Stimulated activated CD4-positive, alpha-beta T cell treated with anti-CD3 and anti-CD28 coated beads, TNF-alpha, amount 100 ng/mL, for 24 hours (primary cell): ENCODE measurements at regions not wholly inside any gene's neighbourhood (a gene's known extent, or its start where the extent isn't known, plus 50 kb on each side); places are given as distances from the start of the nearest gene placed in this dataset.

Source experiments
- DNase-seq, 3 experiments: peaks; one replicate each; pipeline ENCODE4 v3.0.0-alpha.2; 2020; ENCODE audit warnings: low read depth in 3 of 3

- no peak for DNase-seq
Observed at GRCh38 chr10:71123023-71123422, 89.3 kb upstream of the UNC5B start.

DNA sequence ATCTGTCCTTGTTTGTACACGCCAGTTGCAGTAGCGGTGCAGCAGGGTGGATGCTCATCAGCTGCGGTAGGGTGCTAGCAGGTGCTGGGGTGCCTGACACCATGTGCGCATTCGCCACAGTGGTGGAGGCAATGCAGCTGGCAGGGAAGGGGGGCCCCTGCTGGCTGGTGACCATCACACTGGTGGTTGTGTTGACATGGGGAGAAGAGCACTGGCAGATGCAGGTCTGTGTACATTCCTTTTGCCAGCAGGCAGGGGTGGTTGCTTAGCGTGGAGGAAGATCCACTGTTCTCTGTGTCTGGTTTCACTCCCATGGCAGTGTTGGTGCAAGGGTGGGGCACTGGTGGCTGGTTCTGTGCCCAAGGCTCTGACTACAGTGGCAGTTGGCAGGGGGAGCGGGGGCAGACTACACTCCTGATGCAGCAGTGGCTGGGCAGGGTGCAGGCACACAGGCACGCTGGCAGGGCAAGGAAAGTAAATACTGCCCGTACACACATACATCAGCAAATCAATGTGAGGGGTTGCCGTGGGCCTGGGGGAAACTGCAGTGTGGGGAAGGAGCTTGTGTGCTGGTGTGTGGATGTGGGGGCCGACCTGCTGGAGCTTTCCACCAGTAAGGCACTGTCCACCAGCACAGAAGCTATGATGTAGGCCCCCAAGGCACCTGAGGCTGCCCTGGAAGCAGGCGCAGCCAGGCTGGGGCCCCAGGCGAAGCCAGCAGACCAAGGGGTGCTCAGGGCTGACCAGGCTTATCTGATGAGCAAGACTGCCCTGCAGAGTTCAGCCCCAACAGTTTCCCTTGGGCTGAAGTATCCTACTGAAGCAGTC is 87.2 kb upstream of the UNC5B start:
- no peak for DNase-seq

DNA sequence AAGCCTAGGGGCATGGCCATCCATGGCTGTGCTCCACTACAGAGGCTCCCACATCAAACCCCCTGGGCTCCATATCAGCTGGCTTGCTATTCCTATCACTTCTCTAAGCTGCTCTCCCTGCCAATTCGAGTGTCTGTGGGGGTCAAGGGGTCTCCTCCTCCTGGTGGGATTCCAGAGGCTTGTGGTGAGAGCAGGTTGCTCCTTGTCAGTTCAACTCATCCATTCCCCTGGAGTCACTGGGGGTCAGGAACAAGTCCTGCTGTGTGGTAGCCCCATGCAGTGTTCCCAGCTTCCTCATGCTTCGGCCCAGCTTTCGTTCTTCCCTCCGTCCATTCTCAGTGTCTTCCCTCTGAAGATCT is 86.6 kb upstream of the UNC5B start:
- no peak for DNase-seq

GRCh38 chr10:71126432-71126831 is 85.9 kb upstream of the UNC5B start:
- no peak for DNase-seq

- no peak for DNase-seq
Observed at GRCh38 chr10:71127104-71127503, 85.3 kb upstream of the UNC5B start.

DNA sequence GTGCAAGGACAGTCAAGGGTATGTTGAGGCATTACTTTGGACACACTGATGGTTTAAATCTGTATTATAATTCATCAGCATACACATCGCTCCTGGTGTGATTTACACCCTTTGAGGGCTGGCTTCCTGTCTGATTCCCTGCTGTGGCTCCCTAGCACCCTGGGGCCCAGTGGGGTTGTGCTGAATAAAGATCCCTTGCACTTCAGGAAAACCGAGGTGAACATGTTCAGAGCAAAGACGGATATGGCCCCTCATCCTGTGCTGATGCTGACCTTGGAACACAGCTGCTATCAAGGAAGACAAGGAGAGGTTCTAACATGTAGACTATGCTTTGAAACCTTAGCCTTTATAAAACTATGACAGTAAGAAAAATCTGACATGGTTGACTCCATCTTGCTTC is 84.6 kb upstream of the UNC5B start:
- no peak for DNase-seq

DNA sequence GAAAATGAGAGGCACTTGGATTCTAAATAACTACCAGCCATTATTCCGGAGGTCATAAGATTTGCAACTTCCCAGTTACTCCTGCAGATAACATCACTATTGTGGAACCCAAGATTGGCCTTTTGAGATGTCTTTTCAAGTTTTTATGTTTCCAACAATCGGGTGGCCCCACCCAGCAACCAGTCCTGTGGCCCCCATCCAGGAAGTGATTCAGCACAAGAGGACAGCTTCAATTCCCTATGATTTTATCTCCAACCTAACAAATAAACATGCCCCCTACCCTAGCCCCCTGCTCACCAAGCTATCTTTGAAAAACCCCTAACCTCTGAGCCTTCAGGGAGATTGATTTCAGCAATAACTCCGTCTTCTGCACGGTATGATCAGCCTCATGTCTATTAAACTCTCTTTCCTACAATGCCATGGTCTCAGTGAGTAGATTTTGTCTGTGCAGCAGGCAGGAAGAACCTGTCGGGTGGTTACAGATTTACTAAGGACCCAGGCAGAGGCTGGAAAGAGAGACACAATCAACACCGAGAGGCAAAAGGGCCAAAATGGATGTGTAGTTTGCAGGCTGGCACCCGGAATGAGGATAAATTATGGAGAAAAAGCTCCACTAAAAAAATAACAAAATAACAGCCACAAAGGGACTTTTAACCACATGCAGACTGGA is 83.9 kb upstream of the UNC5B start:
- no peak for DNase-seq

- no peak for DNase-seq
Observed at GRCh38 chr10:71131096-71131495, 81.3 kb upstream of the UNC5B start.

- no peak for DNase-seq
Observed at GRCh38 chr10:71131508-71132088, 80.8 kb upstream of the UNC5B start.

DNA sequence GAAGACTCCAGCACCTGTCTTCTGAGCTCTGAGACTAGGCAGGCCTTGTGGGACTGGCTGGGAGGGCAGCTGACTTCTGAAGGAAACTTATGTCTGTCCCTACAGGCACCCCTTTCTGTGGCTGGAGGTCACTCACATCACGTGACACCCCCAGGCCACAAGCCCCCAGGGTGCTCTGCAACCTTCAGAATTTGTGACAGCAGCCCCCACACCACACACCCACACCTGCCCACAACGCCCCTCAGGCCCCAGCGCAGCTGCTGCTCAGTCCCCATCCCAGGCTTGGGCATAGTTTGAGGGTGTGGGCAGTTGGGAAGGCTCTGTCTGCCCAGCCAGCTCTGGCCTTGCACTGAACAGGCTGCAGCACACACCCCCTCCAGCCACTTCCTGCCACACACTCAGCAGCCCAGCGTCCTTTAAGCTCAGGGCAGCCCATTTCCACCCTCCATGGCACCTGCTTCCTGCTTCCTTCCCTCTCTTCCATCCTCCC is 80.0 kb upstream of the UNC5B start:
- no peak for DNase-seq

DNA sequence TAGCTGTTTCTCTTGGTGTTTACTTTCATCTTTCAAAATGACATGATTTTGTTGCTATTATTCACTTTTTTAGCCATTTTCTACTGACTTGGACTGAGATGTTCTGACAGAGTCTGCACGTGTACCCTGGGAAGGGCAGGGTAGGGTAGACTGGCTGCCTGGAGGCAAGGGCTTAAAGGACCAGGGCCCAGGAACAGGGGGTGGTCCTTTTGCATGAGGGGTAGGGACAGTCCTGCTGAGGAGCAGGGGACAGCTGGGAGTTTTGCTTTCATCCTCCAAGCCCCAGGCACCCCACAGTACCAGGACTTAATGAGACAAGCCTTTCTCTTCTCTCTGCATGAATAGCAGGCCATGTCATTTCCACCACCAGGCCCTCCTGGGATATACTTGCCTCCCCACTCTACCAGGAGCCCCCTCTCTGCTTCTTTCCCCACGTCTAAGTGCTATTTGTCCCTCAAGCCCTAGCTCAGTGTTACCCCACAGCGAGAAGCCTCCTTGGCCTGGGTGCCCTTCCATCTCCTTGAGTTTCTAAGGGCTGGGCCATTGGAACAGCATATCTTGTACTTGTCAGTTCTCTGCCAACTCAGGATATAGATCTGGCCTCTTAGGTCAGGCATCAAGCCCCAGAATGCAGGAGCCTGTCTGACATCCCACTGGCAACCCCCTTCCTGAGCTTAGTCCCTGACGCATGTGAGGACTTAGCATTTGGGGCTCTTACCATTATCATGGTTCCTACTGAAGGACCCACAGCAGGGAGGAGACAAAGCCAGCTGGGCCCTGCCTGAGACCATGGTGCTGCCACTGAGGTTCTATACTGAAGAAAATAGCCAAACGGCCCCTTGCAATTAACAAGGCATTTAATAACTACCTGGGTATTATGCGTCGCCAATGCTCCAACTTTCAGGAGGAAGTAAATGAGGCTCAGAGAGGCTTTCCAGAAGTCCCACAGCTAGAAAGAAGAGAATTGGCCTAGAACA is 78.4 kb upstream of the UNC5B start:
- no peak for DNase-seq

- DNase-seq, result no peak
Observed at GRCh38 chr10:71134732-71135211, 77.6 kb upstream of the UNC5B start.

DNA sequence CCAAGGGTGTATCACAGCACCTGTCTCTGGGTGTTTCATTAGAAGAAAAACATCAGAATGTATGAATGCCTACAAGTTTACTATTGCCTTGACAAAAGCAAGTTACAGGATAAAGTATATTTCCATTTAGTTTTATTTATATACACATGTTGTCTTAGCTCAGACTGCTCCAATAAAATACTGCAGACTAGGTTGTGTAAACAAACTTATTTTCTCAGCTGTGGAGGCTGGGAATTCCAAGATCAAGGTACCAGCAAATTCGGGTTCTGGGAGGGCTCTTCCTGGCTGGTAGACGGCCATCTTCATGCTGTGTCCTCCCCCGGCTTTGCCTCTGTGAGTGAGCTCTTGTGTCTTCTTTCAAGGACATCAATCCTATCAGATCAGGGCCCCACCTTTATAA is 77.1 kb upstream of the UNC5B start:
- DNase-seq, result no peak

- DNase-seq, result no peak
Observed at GRCh38 chr10:71136036-71136721, 76.2 kb upstream of the UNC5B start.

GRCh38 chr10:71137701-71138100 is 74.7 kb upstream of the UNC5B start:
- no peak for DNase-seq

DNA sequence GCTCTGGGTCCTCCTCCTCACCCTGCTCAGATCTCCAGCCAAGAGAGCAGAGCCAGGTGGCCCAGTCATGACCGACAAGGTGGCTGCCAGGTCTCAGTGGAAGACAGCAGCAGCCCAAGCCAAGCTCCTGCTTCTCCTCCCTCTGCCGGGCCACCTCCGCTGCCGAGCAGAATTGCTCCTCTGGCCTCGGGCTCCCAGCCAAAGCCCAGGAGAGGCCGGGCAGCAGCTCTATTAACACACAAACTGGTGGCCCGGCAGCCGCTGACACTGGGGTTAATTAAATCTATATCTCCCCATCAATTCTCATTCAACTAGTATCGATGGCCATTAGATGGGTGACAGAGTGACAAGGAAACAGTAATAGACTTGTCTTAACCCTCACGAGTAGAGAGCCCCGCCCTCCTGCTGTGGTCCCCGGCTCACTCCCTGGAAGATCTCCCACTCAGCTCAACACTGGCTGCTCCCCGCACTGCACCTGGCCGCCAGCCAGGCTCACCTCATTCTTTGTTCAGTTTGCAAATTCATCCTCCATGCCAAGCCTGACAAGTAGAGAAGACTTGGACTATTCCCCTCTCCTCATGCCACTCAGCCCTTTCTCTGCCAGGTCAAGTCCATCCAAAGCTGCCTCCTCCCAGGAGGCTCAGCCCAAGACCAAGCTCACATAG is 74.1 kb upstream of the UNC5B start:
- no peak for DNase-seq

GRCh38 chr10:71141528-71141927 is 70.8 kb upstream of the UNC5B start:
- DNase-seq, result no peak

GRCh38 chr10:71143170-71143569 is 69.2 kb upstream of the UNC5B start:
- DNase-seq, result no peak

GRCh38 chr10:71143610-71144009 is 68.8 kb upstream of the UNC5B start:
- DNase-seq, result no peak

DNA sequence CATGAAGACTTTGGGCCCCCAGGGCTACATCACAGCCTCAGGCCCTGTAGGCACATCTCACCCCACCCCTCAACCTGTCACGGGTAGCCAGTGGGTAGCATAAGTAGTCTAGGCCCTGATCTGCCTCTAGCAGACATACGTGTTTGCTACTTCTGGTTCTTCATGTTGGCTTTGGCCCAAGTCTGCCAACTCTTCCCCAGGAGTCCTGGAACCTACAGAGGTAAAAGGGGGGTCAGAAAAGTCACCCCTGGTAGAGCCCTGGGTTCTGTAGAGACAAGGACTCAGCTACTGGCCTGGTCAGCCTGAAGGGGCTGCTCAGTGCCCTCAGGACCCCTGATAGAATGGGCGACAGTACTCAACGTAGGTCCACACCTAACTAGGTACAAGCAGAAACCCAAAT is 67.5 kb upstream of the UNC5B start:
- no peak for DNase-seq
